ENCODE measurements at regions not wholly inside any gene's neighbourhood (a gene's known extent, or its start where the extent isn't known, plus 50 kb on each side); places are given as distances from the start of the nearest gene placed in this dataset.
A peak's percentile ranks its signal among the peaks of the same experiment; 100 is the strongest.

DNA sequence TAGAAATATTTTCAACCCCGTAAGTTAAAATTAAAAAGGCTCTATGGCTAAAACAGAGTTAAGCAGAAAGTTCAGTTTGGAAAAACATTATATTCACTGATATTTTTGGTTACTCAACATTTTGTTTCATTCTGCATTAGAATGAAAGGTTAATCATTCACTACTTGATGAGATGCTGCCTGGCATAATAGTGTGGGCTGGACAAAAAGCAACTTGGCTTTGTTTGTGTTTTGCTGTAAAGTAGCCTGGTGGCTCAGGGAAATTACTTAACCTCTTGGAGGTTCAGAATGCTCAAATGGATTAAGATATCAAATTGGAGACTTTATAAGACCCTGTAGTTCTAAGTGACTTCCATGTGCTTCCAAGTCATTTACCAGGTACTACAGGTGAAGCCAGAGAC, 367.4 kb upstream of the TRPC7 start:
- Histone ChIP-seq H3K79me2 (replicated peaks; ENCODE audit: insufficient read depth, low read length) (no peaks in the 10 kb centered on the region), H3F3A (ENCODE audit: insufficient read depth, low read length, poor library complexity, severe bottlenecking) (no peaks in the 10 kb centered on the region), H3K27ac (ENCODE audit: low read length) (no peak overlapping the region), H3K36me3 (ENCODE audit: insufficient read depth, low read length) (no peaks in the 10 kb centered on the region), H3K9me2 (ENCODE audit: insufficient read depth, low read length) (no peaks in the 10 kb centered on the region), H3K27me3 (ENCODE audit: insufficient read depth, low read depth, low read length) (no peaks in the 10 kb centered on the region), H3K9me3 (ENCODE audit: low read length) (no peaks in the 10 kb centered on the region), H3K9ac (ENCODE audit: low read length) (no peak overlapping the region), H3K4me3 (ENCODE audit: low read length) (no peak overlapping the region), H3K4me2 (ENCODE audit: low read length) (no peak overlapping the region), H2AFZ (ENCODE audit: low read depth, low read length) (no peak overlapping the region), H4K20me1 (ENCODE audit: insufficient read depth) (no peaks in the 10 kb centered on the region)
- TF ChIP-seq SMC3 (conservative IDR thresholded peaks at IDR 0.05; ENCODE audit: poor library complexity) (no peak), EZH2 (IDR thresholded peaks at IDR 0.05; ENCODE audit: borderline replicate concordance, insufficient read depth, low read length, poor library complexity, severe bottlenecking) (no peak)
- TF ChIP-seq, protein P1, sequence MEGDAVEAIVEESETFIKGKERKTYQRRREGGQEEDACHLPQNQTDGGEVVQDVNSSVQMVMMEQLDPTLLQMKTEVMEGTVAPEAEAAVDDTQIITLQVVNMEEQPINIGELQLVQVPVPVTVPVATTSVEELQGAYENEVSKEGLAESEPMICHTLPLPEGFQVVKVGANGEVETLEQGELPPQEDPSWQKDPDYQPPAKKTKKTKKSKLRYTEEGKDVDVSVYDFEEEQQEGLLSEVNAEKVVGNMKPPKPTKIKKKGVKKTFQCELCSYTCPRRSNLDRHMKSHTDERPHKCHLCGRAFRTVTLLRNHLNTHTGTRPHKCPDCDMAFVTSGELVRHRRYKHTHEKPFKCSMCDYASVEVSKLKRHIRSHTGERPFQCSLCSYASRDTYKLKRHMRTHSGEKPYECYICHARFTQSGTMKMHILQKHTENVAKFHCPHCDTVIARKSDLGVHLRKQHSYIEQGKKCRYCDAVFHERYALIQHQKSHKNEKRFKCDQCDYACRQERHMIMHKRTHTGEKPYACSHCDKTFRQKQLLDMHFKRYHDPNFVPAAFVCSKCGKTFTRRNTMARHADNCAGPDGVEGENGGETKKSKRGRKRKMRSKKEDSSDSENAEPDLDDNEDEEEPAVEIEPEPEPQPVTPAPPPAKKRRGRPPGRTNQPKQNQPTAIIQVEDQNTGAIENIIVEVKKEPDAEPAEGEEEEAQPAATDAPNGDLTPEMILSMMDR (IDR thresholded peaks at IDR 0.05; ENCODE audit: poor library complexity, severe bottlenecking), result no peak

DNA sequence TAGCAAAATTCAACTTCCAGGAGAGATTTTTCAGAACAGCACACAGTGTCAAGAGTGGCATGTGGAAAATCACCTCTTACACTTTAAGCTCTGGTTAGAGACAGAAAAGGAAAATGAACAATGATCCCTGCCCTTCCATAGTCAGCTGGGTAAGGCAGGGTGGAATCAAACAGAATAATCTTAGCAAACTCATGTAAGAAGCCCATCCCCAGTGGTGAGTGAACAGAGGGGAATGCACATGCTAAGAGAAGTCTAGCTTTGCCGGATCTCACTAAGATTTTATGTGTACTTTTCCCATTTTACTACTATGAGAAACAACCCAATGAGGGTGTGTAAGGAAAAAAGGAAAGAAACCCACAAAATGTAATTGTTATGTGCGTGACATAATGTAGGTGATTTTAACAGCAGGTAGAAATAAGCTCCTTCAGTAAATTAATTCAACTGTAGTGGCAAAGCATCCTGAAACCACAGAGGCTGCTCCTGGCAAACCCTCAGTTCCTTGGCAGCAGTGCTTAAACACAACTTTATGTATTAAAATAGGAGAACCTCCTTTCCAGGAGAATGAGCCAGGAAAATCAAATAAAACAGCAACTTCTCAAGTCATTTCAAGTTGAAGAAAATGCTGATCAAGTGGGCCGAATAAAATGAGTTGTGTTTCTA, 366.0 kb upstream of the TRPC7 start:
- no peaks in the 10 kb centered on the region for H3K36me3 ChIP-seq (ENCODE audit: insufficient read depth, low read length)
- H3K4me2 ChIP-seq (ENCODE audit: low read length), result no peak overlapping the region
- no peaks in the 10 kb centered on the region for H3F3A ChIP-seq (ENCODE audit: insufficient read depth, low read length, poor library complexity, severe bottlenecking)
- H3K27ac ChIP-seq (ENCODE audit: low read length), result no peak overlapping the region
- H3K4me3 ChIP-seq (ENCODE audit: low read length), result no peak overlapping the region
- no peaks in the 10 kb centered on the region for H3K79me2 ChIP-seq (replicated peaks; ENCODE audit: insufficient read depth, low read length)
- no peaks in the 10 kb centered on the region for H3K27me3 ChIP-seq (ENCODE audit: insufficient read depth, low read depth, low read length)
- TF ChIP-seq, protein P2, sequence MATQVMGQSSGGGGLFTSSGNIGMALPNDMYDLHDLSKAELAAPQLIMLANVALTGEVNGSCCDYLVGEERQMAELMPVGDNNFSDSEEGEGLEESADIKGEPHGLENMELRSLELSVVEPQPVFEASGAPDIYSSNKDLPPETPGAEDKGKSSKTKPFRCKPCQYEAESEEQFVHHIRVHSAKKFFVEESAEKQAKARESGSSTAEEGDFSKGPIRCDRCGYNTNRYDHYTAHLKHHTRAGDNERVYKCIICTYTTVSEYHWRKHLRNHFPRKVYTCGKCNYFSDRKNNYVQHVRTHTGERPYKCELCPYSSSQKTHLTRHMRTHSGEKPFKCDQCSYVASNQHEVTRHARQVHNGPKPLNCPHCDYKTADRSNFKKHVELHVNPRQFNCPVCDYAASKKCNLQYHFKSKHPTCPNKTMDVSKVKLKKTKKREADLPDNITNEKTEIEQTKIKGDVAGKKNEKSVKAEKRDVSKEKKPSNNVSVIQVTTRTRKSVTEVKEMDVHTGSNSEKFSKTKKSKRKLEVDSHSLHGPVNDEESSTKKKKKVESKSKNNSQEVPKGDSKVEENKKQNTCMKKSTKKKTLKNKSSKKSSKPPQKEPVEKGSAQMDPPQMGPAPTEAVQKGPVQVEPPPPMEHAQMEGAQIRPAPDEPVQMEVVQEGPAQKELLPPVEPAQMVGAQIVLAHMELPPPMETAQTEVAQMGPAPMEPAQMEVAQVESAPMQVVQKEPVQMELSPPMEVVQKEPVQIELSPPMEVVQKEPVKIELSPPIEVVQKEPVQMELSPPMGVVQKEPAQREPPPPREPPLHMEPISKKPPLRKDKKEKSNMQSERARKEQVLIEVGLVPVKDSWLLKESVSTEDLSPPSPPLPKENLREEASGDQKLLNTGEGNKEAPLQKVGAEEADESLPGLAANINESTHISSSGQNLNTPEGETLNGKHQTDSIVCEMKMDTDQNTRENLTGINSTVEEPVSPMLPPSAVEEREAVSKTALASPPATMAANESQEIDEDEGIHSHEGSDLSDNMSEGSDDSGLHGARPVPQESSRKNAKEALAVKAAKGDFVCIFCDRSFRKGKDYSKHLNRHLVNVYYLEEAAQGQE (IDR thresholded peaks at IDR 0.05; ENCODE audit: borderline replicate concordance), result no peak
- peak; percentile 52 for TF ChIP-seq POLR2AphosphoS5 (IDR thresholded peaks at IDR 0.05)
- no peaks in the 10 kb centered on the region for H3K9me3 ChIP-seq (ENCODE audit: low read length)
- H3K9ac ChIP-seq (ENCODE audit: low read length), result no peak overlapping the region
- no peaks in the 10 kb centered on the region for H3K9me2 ChIP-seq (ENCODE audit: insufficient read depth, low read length)
- no peak overlapping the region for H2AFZ ChIP-seq (ENCODE audit: low read depth, low read length)
- no peaks in the 10 kb centered on the region for H4K20me1 ChIP-seq (ENCODE audit: insufficient read depth)

DNA sequence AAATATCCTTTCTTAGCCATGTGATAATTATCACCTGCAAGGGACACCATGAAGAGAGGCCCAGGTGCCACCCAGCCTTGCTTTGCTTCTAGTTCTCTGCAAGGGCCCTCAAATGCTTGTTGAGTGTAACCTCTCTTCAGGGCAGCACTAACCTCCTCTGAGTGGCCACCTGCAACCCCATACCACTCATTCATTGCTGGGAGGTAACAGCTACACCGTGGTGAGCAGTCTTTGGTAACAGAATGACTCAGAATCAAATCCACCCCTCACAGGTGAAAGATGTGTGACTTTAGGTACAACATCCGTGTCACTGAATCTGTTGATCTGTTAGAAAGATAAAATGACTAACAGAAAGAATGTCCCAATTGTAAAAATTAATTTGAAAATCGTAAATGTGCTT, 365.1 kb upstream of the TRPC7 start:
- Histone ChIP-seq H2AFZ (ENCODE audit: low read depth, low read length) (no peak overlapping the region), H3K9me2 (ENCODE audit: insufficient read depth, low read length) (no peaks in the 10 kb centered on the region), H3K9me3 (ENCODE audit: low read length) (no peaks in the 10 kb centered on the region), H3K36me3 (ENCODE audit: insufficient read depth, low read length) (no peaks in the 10 kb centered on the region), H3K79me2 (replicated peaks; ENCODE audit: insufficient read depth, low read length) (no peaks in the 10 kb centered on the region), H3K27me3 (ENCODE audit: insufficient read depth, low read depth, low read length) (no peaks in the 10 kb centered on the region), H3K4me3 (ENCODE audit: low read length) (no peak overlapping the region), H3K4me2 (ENCODE audit: low read length) (no peak overlapping the region), H3K9ac (ENCODE audit: low read length) (no peak overlapping the region), H3K27ac (ENCODE audit: low read length) (no peak overlapping the region), H3F3A (ENCODE audit: insufficient read depth, low read length, poor library complexity, severe bottlenecking) (no peaks in the 10 kb centered on the region), H4K20me1 (ENCODE audit: insufficient read depth) (no peaks in the 10 kb centered on the region)
- TF ChIP-seq TAF1 (IDR thresholded peaks at IDR 0.05; ENCODE audit: low read depth) (no peak), SMC3 (conservative IDR thresholded peaks at IDR 0.05; ENCODE audit: poor library complexity) (no peak), EZH2 (IDR thresholded peaks at IDR 0.05; ENCODE audit: borderline replicate concordance, insufficient read depth, low read length, poor library complexity, severe bottlenecking) (no peak), RAD21 (conservative IDR thresholded peaks at IDR 0.05) (no peak), EP300 (conservative IDR thresholded peaks at IDR 0.05; ENCODE audit: poor library complexity, severe bottlenecking) (no peak), POLR2AphosphoS5 (IDR thresholded peaks at IDR 0.05) (no peak), MXI1 (conservative IDR thresholded peaks at IDR 0.05; ENCODE audit: poor library complexity, severe bottlenecking) (no peak)
- TF ChIP-seq, protein P1 (IDR thresholded peaks at IDR 0.05; ENCODE audit: poor library complexity, severe bottlenecking), result no peak
- TF ChIP-seq, protein P2 (IDR thresholded peaks at IDR 0.05; ENCODE audit: borderline replicate concordance), result no peak

Measured in neural cell (in vitro differentiated cells).